ENCODE measurements at regions not wholly inside any gene's neighbourhood (a gene's known extent, or its start where the extent isn't known, plus 50 kb on each side); places are given as distances from the start of the nearest gene placed in this dataset.
A peak's percentile ranks its signal among the peaks of the same experiment; 100 is the strongest.
"Not testable (repeated sequence)": the region's sequence is repeated elsewhere in the genome, so short reads cannot be mapped to it uniquely, and the experiment has no call there.

DNA sequence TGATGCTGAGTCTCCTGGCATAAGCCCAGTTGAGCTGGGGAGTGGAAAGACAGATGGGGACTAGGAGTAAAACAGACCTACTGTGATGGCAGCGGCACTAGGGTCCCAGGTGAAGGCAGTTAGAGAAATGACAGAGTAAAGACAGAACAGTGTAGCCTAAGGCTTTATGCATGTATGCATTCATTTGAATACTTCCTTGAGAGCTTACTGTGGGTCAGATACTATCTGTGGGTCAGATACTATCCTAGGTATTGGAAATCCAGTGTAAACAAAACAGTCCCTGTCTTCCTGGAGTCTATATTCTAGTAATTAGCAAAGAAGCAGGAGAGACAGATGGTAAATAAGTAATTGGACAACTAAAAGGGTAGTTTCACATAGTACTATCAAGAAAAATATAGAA lies 73.7 kb upstream of the LRCH1 start:
- no peak for DNase-seq (ENCODE audit: low read depth)
- TF ChIP-seq, protein P1, sequence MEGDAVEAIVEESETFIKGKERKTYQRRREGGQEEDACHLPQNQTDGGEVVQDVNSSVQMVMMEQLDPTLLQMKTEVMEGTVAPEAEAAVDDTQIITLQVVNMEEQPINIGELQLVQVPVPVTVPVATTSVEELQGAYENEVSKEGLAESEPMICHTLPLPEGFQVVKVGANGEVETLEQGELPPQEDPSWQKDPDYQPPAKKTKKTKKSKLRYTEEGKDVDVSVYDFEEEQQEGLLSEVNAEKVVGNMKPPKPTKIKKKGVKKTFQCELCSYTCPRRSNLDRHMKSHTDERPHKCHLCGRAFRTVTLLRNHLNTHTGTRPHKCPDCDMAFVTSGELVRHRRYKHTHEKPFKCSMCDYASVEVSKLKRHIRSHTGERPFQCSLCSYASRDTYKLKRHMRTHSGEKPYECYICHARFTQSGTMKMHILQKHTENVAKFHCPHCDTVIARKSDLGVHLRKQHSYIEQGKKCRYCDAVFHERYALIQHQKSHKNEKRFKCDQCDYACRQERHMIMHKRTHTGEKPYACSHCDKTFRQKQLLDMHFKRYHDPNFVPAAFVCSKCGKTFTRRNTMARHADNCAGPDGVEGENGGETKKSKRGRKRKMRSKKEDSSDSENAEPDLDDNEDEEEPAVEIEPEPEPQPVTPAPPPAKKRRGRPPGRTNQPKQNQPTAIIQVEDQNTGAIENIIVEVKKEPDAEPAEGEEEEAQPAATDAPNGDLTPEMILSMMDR (conservative IDR thresholded peaks at IDR 0.05; ENCODE audit: low read depth, low read length): no peak
- H3K4me3 ChIP-seq (ENCODE audit: low read depth, low read length): no peak overlapping the region

DNA sequence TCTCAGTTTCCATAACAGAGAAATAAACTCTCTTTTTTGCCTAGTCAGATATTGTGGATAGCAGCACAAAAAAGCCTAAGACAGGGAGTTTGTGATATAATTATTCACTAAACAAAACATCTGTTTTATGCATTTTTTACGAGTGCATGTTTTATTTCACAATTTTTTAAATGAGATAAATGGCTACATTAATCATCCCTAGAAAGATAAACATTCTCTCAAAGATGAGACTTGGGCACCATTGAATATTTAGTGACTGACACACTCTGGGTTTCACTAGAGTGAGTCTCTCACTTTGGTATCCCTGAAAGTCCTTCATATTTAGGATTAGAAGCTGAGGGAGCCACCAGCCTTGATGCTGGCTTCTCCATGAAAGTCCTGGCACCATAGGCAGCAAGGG lies 74.3 kb upstream of the LRCH1 start:
- no peak overlapping the region for H3K4me3 ChIP-seq (ENCODE audit: low read depth, low read length)
- no peak for DNase-seq (ENCODE audit: low read depth)
- TF ChIP-seq, protein P1 (conservative IDR thresholded peaks at IDR 0.05; ENCODE audit: low read depth, low read length): no peak

DNA sequence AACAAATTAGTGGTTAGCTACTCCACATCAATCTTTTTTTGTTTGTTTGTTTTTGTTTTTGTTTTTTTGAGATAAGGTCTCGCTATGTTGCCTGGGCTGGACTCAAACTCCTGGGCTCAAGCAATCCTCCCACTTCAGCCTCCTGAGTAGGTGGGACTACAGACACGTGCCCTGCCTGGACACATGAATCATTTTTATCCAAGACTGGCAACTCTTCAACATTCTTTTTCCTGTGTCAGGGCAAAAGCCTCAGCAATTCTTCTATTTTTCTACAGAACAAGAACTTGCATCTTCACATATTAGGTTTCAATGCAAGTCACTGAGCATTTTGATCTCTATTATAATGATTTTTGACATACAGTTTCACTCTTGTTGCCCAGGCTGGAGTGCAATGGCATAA lies 76.8 kb upstream of the LRCH1 start:
- TF ChIP-seq, protein P1 (conservative IDR thresholded peaks at IDR 0.05; ENCODE audit: low read depth, low read length): no peak
- DNase-seq (ENCODE audit: low read depth): no peak

DNA sequence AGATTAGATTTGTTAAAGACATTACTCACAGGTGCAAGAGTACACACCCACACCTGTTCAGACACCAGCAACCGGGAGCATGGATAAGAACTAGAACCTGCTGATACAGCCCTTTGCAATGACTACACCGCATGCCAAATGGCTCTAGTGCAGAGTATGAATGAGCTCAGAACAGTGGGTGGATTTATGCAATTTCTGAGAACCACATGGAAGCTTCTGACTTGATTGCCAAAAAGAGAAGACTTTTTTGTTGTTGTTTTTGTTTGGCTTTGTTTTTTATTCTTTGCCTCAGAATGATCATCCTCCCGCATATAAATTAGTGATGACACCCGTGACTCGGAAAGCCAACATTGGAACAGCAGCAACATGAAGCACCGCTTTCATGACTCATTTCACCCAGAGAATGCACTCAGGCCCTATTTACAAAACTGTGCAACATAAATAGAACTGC lies 77.4 kb upstream of the LRCH1 start:
- peak; percentile 35 for DNase-seq (ENCODE audit: low read depth)
- TF ChIP-seq, protein P1 (conservative IDR thresholded peaks at IDR 0.05; ENCODE audit: low read depth, low read length): no peak
- H3K4me3 ChIP-seq (ENCODE audit: low read depth, low read length): no peak overlapping the region

More for the DNA sequence above, 76.8 kb upstream of the LRCH1 start:
- H3K4me3 ChIP-seq (ENCODE audit: low read depth, low read length): no peak overlapping the region

DNA sequence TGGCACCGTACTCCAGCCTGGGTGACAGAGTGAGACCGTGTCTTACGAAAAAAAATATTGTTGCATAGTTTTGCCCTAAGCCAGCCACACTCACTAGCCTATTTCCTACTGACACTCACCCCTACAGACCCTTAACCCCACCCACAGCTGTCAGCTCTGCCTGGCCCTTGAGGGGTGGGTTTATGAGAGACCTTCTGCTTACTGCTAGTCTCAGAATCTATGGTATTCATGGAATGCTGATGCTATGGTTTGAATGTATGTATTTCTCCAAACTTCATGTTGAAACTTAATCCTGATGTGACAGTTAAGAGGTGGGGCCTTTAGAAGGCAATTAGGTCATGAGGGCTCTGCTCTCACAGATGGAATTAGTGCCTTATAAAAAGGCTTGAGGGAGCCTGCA lies 79.2 kb upstream of the LRCH1 start:
- no peak overlapping the region for H3K4me3 ChIP-seq (ENCODE audit: low read depth, low read length)
- no peak for DNase-seq (ENCODE audit: low read depth)
- TF ChIP-seq, protein P1 (conservative IDR thresholded peaks at IDR 0.05; ENCODE audit: low read depth, low read length): no peak

DNA sequence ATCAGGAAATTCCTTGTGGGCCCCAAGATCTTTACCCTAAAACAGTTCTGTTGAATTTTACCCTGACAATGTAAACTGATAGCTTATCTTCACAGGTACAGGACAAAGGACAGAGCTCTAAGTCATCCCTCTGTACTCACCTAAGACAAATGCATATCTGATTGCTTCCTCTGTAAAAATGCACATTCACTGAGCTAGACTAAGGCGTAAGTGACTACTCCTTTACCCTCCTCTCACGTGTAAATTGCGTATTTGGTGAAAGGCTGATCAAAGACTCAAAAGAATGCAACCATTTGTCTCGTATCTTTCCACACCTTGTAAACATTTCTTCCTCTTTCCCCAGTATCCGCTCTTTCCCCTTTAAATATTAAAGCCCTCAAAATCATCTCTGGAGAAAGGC lies 80.6 kb upstream of the LRCH1 start:
- DNase-seq (ENCODE audit: low read depth): no peak
- TF ChIP-seq, protein P1 (conservative IDR thresholded peaks at IDR 0.05; ENCODE audit: low read depth, low read length): no peak
- no peak overlapping the region for H3K4me3 ChIP-seq (ENCODE audit: low read depth, low read length)

DNA sequence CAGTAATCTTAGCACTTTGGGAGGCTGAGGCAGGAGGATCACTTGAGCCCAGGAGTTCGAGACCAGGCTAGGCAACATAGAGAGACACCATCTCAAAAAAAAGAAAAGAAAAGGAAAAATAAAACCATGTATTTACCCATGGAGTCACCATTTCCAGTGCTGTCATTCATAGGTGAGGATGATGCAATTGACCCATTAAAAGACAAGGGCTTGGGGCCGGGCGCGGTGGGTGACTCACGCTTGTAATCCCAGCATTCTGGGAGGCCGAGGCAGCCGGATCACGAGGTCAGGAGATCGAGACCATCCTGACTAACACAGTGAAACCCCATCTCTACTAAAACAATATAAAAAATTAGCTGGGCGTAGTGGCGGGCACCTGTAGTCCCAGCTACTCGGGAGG lies 82.6 kb upstream of the RUBCNL start:
- DNase-seq (ENCODE audit: low read depth); H3K4me3 ChIP-seq (ENCODE audit: low read depth, low read length): not testable (repeated sequence)

Measured in choroid plexus epithelial cell (primary cell).